NCI-H226 (cell line): ENCODE measurements at regions not wholly inside any gene's neighbourhood (a gene's known extent, or its start where the extent isn't known, plus 50 kb on each side); places are given as distances from the start of the nearest gene placed in this dataset.
"Not testable (repeated sequence)": the region's sequence is repeated elsewhere in the genome, so short reads cannot be mapped to it uniquely, and the experiment has no call there.

ENCODE experiments used
- DNase-seq: peaks from one replicate; pipeline ENCODE4 v3.0.0-alpha.2; 2015

GRCh38 chr5:152623951-152624350 is 218.9 kb upstream of the NMUR2 start:
- no peak for DNase-seq

- DNase-seq = no peak
Measured at GRCh38 chr5:152625696-152626095, 220.6 kb upstream of the NMUR2 start.

- no peak for DNase-seq
Measured at GRCh38 chr5:152631221-152631620, 226.1 kb upstream of the NMUR2 start.

GRCh38 chr5:152632360-152632759 is 227.3 kb upstream of the NMUR2 start:
- DNase-seq = no peak

GRCh38 chr5:152634586-152634985 is 229.5 kb upstream of the NMUR2 start:
- no peak for DNase-seq

GRCh38 chr5:152638996-152639552 is 234.0 kb upstream of the NMUR2 start:
- no peak for DNase-seq

GRCh38 chr5:152641970-152642805 is 237.1 kb upstream of the NMUR2 start:
- DNase-seq = no peak

GRCh38 chr5:152642880-152643279 is 237.8 kb upstream of the NMUR2 start:
- DNase-seq = no peak

- no peak for DNase-seq
Measured at GRCh38 chr5:152644029-152644728, 239.1 kb upstream of the NMUR2 start.

GRCh38 chr5:152649609-152650008 is 244.5 kb upstream of the NMUR2 start:
- DNase-seq = no peak

- DNase-seq = no peak
Measured at GRCh38 chr5:152650413-152650812, 245.3 kb upstream of the NMUR2 start.

- DNase-seq = not testable (repeated sequence)
Measured at GRCh38 chr5:152659470-152659869, 254.4 kb upstream of the NMUR2 start.

- DNase-seq = no peak
Measured at GRCh38 chr5:152673601-152674000, 268.5 kb upstream of the NMUR2 start.

- DNase-seq = no peak
Measured at GRCh38 chr5:152674403-152674802, 269.3 kb upstream of the NMUR2 start.

GRCh38 chr5:152676196-152676595 is 271.1 kb upstream of the NMUR2 start:
- no peak for DNase-seq

GRCh38 chr5:152683205-152683604 is 278.1 kb upstream of the NMUR2 start:
- DNase-seq = no peak

- no peak for DNase-seq
Measured at GRCh38 chr5:152686931-152687330, 281.9 kb upstream of the NMUR2 start.

- DNase-seq = peak; percentile 31
Measured at GRCh38 chr5:152688561-152689249, 283.6 kb upstream of the NMUR2 start.

- DNase-seq = no peak
Measured at GRCh38 chr5:152689250-152689711, 284.2 kb upstream of the NMUR2 start.

- DNase-seq = no peak
Measured at GRCh38 chr5:152694231-152694630, 289.2 kb upstream of the NMUR2 start.

- DNase-seq = no peak
Measured at GRCh38 chr5:152701305-152701949, 296.3 kb upstream of the NMUR2 start.

- no peak for DNase-seq
Measured at GRCh38 chr5:152704286-152704685, 299.2 kb upstream of the NMUR2 start.
